ENCODE measurements at regions not wholly inside any gene's neighbourhood (a gene's known extent, or its start where the extent isn't known, plus 50 kb on each side); places are given as distances from the start of the nearest gene placed in this dataset.
"Not testable (repeated sequence)": the region's sequence is repeated elsewhere in the genome, so short reads cannot be mapped to it uniquely, and the experiment has no call there.

DNA sequence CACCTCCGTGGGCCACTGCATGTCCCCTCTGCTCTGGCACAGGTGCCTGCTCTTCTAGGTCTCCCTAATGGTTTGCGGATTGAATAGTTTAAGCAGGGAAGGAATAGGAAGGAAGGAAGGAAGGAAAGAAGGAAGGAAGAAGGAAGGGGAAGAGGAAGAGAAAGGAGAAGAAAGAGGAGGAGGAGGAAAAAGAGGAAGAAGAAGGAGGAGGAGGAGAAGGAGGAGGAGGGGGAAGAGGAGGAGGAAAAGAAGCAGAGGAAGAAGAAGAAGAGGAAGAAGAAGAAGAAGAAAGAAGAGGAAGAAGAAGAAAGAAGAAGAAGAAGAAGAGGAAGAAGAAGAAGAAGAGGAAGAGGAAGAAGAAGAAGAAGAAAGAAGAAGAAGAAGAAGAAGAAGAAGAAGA lies 376.8 kb upstream of the PODXL start:
- DNase-seq: not testable (repeated sequence)

GRCh38 chr7:131932271-131932670 lies 375.8 kb upstream of the PODXL start:
- no peak for DNase-seq

- no peak for DNase-seq
Observed at GRCh38 chr7:131931370-131931769, 374.9 kb upstream of the PODXL start.

DNA sequence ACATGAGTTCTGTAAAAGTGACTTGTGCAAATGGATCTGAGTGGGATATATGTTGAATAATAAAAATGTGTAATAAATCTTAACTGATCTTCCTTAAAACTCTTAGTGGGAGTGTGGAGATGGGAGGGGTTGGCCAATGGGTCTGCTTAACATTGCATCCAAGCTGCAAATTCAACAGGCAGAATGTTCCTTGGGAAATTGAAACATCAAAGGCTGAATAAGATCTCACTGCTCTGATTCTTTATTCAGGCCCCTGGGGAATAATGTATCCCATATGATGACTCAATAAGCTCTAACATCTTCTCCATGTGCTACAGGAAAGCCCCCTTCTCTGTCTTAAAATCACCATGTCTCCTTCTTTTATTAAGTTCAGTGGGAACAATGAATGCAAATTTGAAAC lies 373.2 kb upstream of the PODXL start:
- no peak for DNase-seq

- no peak for DNase-seq
Observed at GRCh38 chr7:131927770-131928423, 371.5 kb upstream of the PODXL start.

- no peak for DNase-seq
Observed at GRCh38 chr7:131925636-131926035, 369.2 kb upstream of the PODXL start.

DNA sequence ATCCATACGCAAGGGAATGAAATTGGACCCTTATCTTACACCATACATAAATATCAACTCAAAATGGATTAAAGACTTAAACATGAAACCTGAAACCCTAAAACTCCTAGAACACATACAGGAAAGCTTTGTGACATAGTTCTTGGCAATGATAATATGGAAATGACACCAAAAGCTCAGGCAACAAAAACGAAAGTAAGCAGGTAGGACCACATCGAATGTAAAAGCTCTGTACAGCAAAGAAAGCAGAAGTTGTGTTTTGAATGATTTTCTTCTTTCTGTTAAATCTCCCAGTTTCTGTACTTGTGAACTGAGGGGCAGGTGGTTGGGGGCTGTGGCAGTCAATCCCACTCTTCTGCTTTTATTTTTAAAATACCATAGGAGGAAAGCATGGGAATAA lies 368.4 kb upstream of the PODXL start:
- no peak for DNase-seq

DNA sequence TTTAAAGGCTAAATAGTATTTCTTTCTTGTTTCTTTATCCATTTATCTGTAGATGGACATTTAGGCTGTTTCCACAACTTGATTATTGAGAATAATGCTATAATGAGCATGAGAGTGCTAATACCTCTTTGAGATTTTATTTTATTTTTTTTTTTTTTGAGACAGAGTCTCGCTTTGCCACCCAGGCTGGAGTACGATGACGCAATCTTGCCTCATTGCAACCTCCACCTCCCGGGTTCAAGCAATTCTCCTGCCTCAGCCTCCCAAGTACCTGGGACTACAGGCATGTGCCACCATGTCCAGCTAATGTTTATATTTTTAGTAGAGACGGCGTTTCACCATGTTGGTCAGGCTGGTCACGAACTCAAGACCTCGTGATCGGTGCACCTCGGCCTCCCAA lies 366.5 kb upstream of the PODXL start:
- not testable (repeated sequence) for DNase-seq

DNA sequence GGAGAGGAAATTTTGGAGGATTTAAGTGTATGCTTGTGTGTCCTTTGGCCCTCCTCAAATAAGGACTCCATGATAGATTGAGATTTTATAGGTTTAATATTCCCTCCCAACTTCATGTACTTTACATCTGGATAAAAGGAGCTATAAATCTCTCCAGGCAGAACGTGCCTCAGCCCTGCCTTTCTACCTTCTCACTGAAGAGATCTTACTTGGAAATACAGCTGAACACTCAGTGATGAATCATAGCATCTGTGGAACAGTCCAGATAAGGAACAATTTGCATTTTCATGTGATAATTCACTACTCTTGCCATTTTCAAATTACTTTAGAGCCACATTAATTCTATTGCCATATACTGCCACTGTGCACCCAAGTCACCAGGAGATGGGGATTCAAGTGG lies 364.6 kb upstream of the PODXL start:
- DNase-seq: no peak

DNA sequence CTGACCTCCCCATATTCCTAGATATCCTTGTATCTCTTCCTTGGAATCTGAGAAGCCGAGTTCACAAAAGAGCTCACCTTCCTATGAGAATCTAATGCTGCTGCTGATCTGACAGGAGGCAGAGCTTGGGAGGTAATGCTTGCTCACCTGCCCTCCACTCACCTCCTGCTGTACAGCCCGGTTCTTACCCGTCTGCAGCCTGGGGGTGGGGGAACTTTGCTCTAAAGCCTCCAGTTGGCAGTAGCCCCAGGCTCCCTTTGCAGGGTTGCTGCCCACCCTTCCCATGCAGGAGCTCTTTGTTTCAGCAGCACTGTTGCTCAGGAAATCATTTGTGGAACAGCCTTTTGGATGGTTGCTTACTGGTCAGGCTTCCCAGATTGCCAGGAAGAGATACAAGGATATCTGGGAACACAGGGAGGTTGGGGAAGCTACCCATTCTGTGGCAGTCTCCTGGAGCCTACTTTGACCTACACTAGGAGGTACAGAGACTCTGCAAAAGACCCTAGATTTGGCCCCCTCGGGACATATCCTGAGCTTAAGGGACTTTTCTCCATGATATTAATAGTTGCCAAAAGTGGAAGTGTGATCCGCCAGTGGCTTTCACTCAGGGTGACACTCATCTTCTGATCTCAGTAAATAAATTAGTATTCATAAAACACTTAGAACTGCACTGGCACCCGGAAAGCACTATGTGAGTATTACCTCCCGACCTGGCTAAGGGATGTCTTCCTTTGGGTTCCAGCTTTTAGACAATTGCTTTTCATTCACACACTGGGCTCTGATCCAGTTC lies 363.7 kb upstream of the PODXL start:
- DNase-seq: no peak

- DNase-seq: no peak
Observed at GRCh38 chr7:131911112-131911511, 354.7 kb upstream of the PODXL start.

- no peak for DNase-seq
Observed at GRCh38 chr7:131909151-131909768, 352.8 kb upstream of the PODXL start.

DNA sequence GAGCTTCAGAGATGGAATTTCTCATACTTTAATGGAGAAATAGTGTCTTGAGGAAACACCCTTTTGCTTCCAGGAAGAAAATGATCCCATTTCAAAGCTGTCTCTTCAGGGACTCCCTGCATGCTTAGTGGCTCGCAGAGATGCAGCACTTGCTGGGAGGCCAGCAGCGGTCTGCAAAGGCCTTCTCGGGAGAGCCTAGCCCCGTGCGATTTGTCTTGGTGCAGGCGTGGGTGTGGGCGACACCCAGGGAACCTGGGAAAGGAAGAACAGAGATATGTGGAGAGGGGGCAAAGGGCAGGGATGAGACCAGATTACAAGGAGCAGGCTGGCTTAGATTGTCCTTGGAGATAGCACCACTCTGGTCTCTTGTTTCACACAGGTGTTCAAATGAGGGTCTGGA lies 352.3 kb upstream of the PODXL start:
- no peak for DNase-seq

DNA sequence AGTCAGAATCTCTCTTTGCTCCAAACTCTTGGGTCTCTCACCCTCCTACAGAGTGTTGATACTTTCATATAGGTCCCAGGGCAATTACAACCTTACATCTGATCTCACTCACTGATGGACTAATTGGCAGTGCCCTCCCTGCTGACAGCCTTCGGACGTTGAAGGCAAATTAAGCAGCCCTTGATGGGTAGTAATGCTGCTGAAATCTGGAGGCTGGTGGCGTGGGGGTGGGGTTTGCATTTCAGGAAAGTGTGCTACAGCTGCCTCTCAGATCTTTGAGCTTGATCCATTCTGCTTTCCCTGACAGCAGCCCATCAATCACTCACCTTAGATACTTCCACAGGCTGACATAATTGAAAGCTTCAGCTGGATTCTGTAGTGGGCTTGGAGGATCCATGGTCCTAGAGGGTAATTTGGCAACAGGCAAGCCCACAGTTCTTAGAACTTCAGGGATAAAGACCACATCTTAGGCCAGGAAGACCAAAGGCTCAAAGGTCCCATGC lies 349.1 kb upstream of the PODXL start:
- no peak for DNase-seq

GRCh38 chr7:131904760-131905327 lies 348.4 kb upstream of the PODXL start:
- DNase-seq: no peak

- no peak for DNase-seq
Observed at GRCh38 chr7:131903315-131903714, 346.9 kb upstream of the PODXL start.

GRCh38 chr7:131900785-131901287 lies 344.4 kb upstream of the PODXL start:
- DNase-seq: no peak

- no peak for DNase-seq
Observed at GRCh38 chr7:131899271-131900030, 343.0 kb upstream of the PODXL start.

- DNase-seq: no peak
Observed at GRCh38 chr7:131898418-131898817, 342.0 kb upstream of the PODXL start.

- DNase-seq: no peak
Observed at GRCh38 chr7:131897790-131898165, 341.4 kb upstream of the PODXL start.

DNA sequence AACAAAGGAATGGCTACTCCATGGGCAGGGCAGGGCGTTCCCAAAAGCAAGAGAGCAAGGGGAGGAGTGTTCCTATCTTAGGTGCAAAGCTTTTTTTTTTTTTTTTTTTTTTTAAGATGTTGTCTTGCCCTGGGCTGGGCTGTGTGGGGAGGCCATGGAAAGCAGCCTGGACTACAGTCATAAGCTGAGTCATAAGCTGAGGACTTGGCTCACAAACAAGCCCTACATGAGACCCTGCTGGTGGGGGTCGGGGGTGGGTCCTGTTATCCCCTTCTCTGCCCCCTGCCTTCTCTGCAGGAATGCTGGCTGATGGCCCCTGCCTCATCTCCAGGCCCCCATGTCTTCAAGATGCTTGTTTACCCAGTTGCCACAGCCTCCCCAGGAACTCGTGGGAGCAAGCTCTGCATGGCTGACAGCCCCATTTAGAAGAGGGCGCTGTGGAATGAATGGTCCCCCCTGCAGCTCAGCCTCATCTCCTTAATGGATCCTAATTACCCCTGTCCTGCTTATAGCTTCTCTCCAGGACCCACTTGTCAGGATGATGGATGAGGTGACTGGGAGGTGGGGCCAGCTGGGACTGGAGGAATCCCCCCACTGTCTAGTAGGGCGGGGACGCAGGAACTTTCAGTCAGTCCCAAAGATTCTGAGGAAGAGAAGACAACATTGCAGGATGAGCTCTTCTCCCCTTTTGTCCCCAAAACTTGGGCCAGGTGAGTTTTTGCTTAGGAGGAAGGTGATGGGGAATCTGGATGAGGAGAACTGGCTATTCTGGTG lies 340.8 kb upstream of the PODXL start:
- DNase-seq: no peak

Measured in CD4-positive, alpha-beta T cell treated with Interleukin-12 subunit alpha and Interleukin-12 subunit beta, for 1 hour (primary cell).